PC-3 (cell line): ENCODE measurements at regions not wholly inside any gene's neighbourhood (a gene's known extent, or its start where the extent isn't known, plus 50 kb on each side); places are given as distances from the start of the nearest gene placed in this dataset.

ENCODE experiments used
- ATAC-seq: fragments of 200-7000 bp; cut with Tn5 transposase; 2 replicates; pipeline ENCODE4 v1.9.1; 2020; ENCODE audit warnings: mild to moderate bottlenecking, moderate library complexity
- BruUV-seq: library from RNA; stranded (reverse); fragments of 400-500 nt; replicated peaks from 2 replicates; lab custom pipeline; 2021; lab: Mats Ljungman, UMichigan
- CTCF ChIA-PET: fragments of 300-600 bp; sonication (Branson Sonifier 250); formaldehyde crosslinking; loops from one replicate; lab custom pipeline; 2022; ENCODE audit warnings: antibody characterized with exemption; lab: Charles Lee
- POLR2A ChIA-PET: fragments of 300-600 bp; sonication (Branson Sonifier 250); formaldehyde crosslinking; loops from one replicate; lab custom pipeline; 2022; ENCODE audit warnings: antibody characterized with exemption; ENCODE audit not compliant: unreplicated experiment; lab: Charles Lee
- DNase-seq: peaks from one replicate; pipeline ENCODE4 v3.0.0-alpha.2; 2015
- H2AFZ ChIP-seq: fragments of 300-600 bp; sonication (generic); 2 replicates; pipeline ENCODE4 v1.6.0; 2016; ENCODE audit warnings: antibody characterized with exemption, low read length
- H3F3A ChIP-seq: fragments of 300-600 bp; sonication (generic); one replicate; pipeline ENCODE4 v1.6.0; 2017; ENCODE audit warnings: antibody characterized with exemption, low read length, control low read depth, mild to moderate bottlenecking; ENCODE audit not compliant: unreplicated experiment
- H3K27ac ChIP-seq: fragments of 300-600 bp; sonication (generic); 2 replicates; pipeline ENCODE4 v1.5.1; 2016; ENCODE audit warnings: mild to moderate bottlenecking, low read length
- H3K27me3 ChIP-seq: fragments of 300-600 bp; sonication (generic); 2 replicates; pipeline ENCODE4 v1.6.1; 2016; ENCODE audit warnings: low read length, mixed read lengths
- H3K36me3 ChIP-seq: fragments of 300-600 bp; sonication (generic); 2 replicates; pipeline ENCODE4 v1.6.1; 2016; ENCODE audit warnings: low read depth, mixed run types, low read length, mixed read lengths
- H3K4me1 ChIP-seq: fragments of 300-600 bp; sonication (generic); 2 replicates; pipeline ENCODE4 v1.5.1; 2016; ENCODE audit warnings: low read length; ENCODE audit not compliant: insufficient read depth
- H3K4me2 ChIP-seq: fragments of 300-600 bp; sonication (generic); 2 replicates; pipeline ENCODE4 v1.6.0; 2016; ENCODE audit warnings: low read length
- H3K4me3 ChIP-seq: fragments of 300-600 bp; sonication (generic); 2 replicates; pipeline ENCODE4 v1.5.1; 2016; ENCODE audit warnings: mild to moderate bottlenecking, low read length, mixed read lengths
- H3K79me2 ChIP-seq: fragments of 300-600 bp; sonication (generic); 2 replicates; pipeline ENCODE4 v1.6.1; 2017; ENCODE audit warnings: low read length, mixed read lengths
- H3K9ac ChIP-seq: fragments of 300-600 bp; sonication (generic); 2 replicates; pipeline ENCODE4 v1.6.0; 2016; ENCODE audit warnings: mild to moderate bottlenecking, low read length
- H3K9me2 ChIP-seq: fragments of 300-600 bp; sonication (generic); replicated peaks from 2 replicates; pipeline ENCODE4 v1.6.1; 2016; ENCODE audit warnings: mixed run types, low read length, mixed read lengths
- H3K9me3 ChIP-seq: fragments of 300-600 bp; sonication (generic); 2 replicates; pipeline ENCODE4 v1.6.1; 2016; ENCODE audit warnings: low read length, mixed read lengths
- H4K20me1 ChIP-seq: fragments of 300-600 bp; sonication (generic); 2 replicates; pipeline ENCODE4 v1.6.1; 2016; ENCODE audit warnings: low read length, mixed read lengths
- CTCF ChIP-seq: fragments of 300-600 bp; sonication (generic); conservative IDR thresholded peaks from 2 replicates; pipeline ENCODE4 v1.5.1; 2017; ENCODE audit warnings: antibody characterized with exemption, low read depth, mild to moderate bottlenecking, low read length
- EZH2 ChIP-seq: fragments of 300-600 bp; sonication (generic); IDR thresholded peaks from one replicate; pipeline ENCODE4 v1.6.1; 2017; ENCODE audit warnings: antibody characterized with exemption, mild to moderate bottlenecking, low read length; ENCODE audit not compliant: unreplicated experiment
- EZH2phosphoT487 ChIP-seq: fragments of 300-600 bp; sonication (generic); IDR thresholded peaks from 2 replicates; pipeline ENCODE4 v1.6.1; 2018; ENCODE audit warnings: mild to moderate bottlenecking, antibody characterized with exemption, low read length, borderline replicate concordance
- intact Hi-C: fragments of 100-400 bp; cut with micrococcal nuclease; formaldehyde crosslinking; loops from 2 replicates; pipeline ENCODE4 v1.9.0; 2023

GRCh38 chr16:47995354-47995753 lies 160.4 kb downstream of the ABCC12 start:
- Histone ChIP-seq H3K4me1 (no peaks in the 10 kb centered on the region), H3K79me2 (no peaks in the 10 kb centered on the region), H4K20me1 (no peaks in the 10 kb centered on the region), H3K4me2 (no peak overlapping the region), H3K27me3 (no peaks in the 10 kb centered on the region), H2AFZ (no peak overlapping the region), H3K27ac (no peak overlapping the region), H3K9me3 (no peaks in the 10 kb centered on the region), H3K9me2 (no peaks in the 10 kb centered on the region), H3K9ac (no peak overlapping the region), H3F3A (no peaks in the 10 kb centered on the region), H3K4me3 (no peak overlapping the region), H3K36me3 (no peaks in the 10 kb centered on the region)
- ChIA-PET CTCF (no interaction called here), POLR2A (no interaction called here)
- TF ChIP-seq EZH2phosphoT487 = no peak
- TF ChIP-seq EZH2 = no peak
- peak; percentile 27; the same call in 1 of the 2 replicates for TF ChIP-seq CTCF
- no peak for DNase-seq
- intact Hi-C loops = no loop called here
- ATAC-seq = no peak
- BruUV-seq = no TSS peak

- H2AFZ ChIP-seq = no peak overlapping the region
- POLR2A ChIA-PET = no interaction called here
- H3K9ac ChIP-seq = no peak overlapping the region
- H4K20me1 ChIP-seq = no peaks in the 10 kb centered on the region
- H3K4me3 ChIP-seq = no peak overlapping the region
- no peaks in the 10 kb centered on the region for H3K9me2 ChIP-seq
- no peaks in the 10 kb centered on the region for H3K79me2 ChIP-seq
- no TSS peak for BruUV-seq
- no peaks in the 10 kb centered on the region for H3K36me3 ChIP-seq
- no peak for DNase-seq
- 0 out of 2 replicates have a peak, but pooled peaks cover 3% of the 10 kb centered on the region for H3K9me3 ChIP-seq
- H3K27me3 ChIP-seq = no peaks in the 10 kb centered on the region
- CTCF ChIA-PET = no interaction called here
- peaks cover 9% of the 10 kb centered on the region; the same call in 1 of the 2 replicates for H3K4me1 ChIP-seq
- TF ChIP-seq EZH2 (no peak), CTCF (no peak), EZH2phosphoT487 (no peak)
- no peaks in the 10 kb centered on the region for H3F3A ChIP-seq
- intact Hi-C loops = no loop called here
- H3K27ac ChIP-seq = no peak overlapping the region
- no peak for ATAC-seq
- no peak overlapping the region for H3K4me2 ChIP-seq
Measured at GRCh38 chr16:47991491-47991890, 164.3 kb downstream of the ABCC12 start.

- intact Hi-C loops = no loop called here
- H3K36me3 ChIP-seq = no peaks in the 10 kb centered on the region
- H3K4me2 ChIP-seq = no peak overlapping the region
- H3K9ac ChIP-seq = no peak overlapping the region
- H3K27me3 ChIP-seq = no peaks in the 10 kb centered on the region
- POLR2A ChIA-PET = no interaction called here
- ATAC-seq = no peak
- H3F3A ChIP-seq = no peaks in the 10 kb centered on the region
- H3K9me2 ChIP-seq = no peaks in the 10 kb centered on the region
- peaks cover 9% of the 10 kb centered on the region; the same call in 1 of the 2 replicates for H3K4me1 ChIP-seq
- no peak for DNase-seq
- H4K20me1 ChIP-seq = no peaks in the 10 kb centered on the region
- CTCF ChIA-PET = no interaction called here
- H3K79me2 ChIP-seq = no peaks in the 10 kb centered on the region
- 0 out of 2 replicates have a peak, but pooled peaks cover 3% of the 10 kb centered on the region for H3K9me3 ChIP-seq
- no peak overlapping the region for H3K27ac ChIP-seq
- TF ChIP-seq EZH2 (no peak), CTCF (no peak), EZH2phosphoT487 (no peak)
- no peak overlapping the region for H3K4me3 ChIP-seq
- H2AFZ ChIP-seq = no peak overlapping the region
- no TSS peak for BruUV-seq
Measured at GRCh38 chr16:47990676-47991075, 165.1 kb downstream of the ABCC12 start.
